ENCODE measurements at regions not wholly inside any gene's neighbourhood (a gene's known extent, or its start where the extent isn't known, plus 50 kb on each side); places are given as distances from the start of the nearest gene placed in this dataset.
"Not testable (repeated sequence)": the region's sequence is repeated elsewhere in the genome, so short reads cannot be mapped to it uniquely, and the experiment has no call there.

DNA sequence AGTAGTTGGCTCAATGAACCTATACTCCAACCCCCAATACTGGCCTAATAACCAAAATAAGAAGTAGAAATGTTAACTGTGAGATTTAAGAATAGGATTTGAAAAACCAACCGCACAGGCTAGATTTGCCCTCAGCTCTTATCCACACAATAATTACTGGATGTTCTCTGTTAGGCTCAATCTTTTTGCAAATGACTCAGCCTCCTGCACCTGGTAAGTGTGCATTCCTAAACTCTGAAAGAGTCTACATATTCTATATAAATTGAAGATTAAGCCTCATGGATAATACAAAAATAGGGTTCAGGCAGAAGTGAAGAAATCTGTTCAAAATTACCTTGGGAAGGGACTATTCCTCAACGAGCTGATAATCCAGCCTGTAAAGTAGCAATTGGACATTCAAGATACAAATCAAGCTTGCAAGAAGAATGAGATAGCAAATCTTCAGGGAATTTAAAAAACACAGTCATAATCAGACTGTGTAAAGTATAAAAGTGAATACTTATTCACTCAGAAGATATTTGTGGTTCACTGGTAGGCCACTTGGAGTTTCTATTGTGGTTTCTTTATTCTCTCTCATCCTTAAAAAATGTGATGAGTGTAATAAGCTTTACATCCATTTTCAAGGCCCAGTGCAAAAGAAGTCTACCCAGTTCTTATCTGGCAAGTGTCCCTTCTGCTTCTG lies 931.9 kb upstream of the SOX9 start:
- WGBS, result 90% methylated on average over 2 of the region's 2 CpGs
- no peak overlapping the region for H3K4me3 ChIP-seq (ENCODE audit: low read length in 2 of 2)
- no peaks in the 10 kb centered on the region for H3K4me1 ChIP-seq (ENCODE audit: control insufficient read depth in 2 of 2, insufficient read depth in 2 of 2, low read length in 2 of 2)
- H3K27ac ChIP-seq (ENCODE audit: low read depth in 1 of 2, low read length in 1 of 2), result no peak overlapping the region
- H3K9me3 ChIP-seq (ENCODE audit: control insufficient read depth in 2 of 2, insufficient read depth in 1 of 2, low read length in 1 of 2), result no peaks in the 10 kb centered on the region
- no peaks in the 10 kb centered on the region for H3K27me3 ChIP-seq (ENCODE audit: control insufficient read depth in 2 of 2, insufficient read depth in 1 of 2, low read length in 1 of 2)
- H3K36me3 ChIP-seq (ENCODE audit: control insufficient read depth in 2 of 2, insufficient read depth in 2 of 2, low read length in 1 of 2), result no peaks in the 10 kb centered on the region
- no peak for DNase-seq (ENCODE audit: low read depth in 6 of 9, low spot score in 9 of 9)

GRCh38 chr17:71189493-71189831 lies 931.4 kb upstream of the SOX9 start:
- DNase-seq (ENCODE audit: low read depth in 6 of 9, low spot score in 9 of 9), result no peak
- no peaks in the 10 kb centered on the region for H3K4me1 ChIP-seq (ENCODE audit: control insufficient read depth in 2 of 2, insufficient read depth in 2 of 2, low read length in 2 of 2)
- WGBS, result 88% methylated on average over 4 of the region's 4 CpGs
- no peak overlapping the region for H3K4me3 ChIP-seq (ENCODE audit: low read length in 2 of 2)
- no peaks in the 10 kb centered on the region for H3K9me3 ChIP-seq (ENCODE audit: control insufficient read depth in 2 of 2, insufficient read depth in 1 of 2, low read length in 1 of 2)
- no peaks in the 10 kb centered on the region for H3K36me3 ChIP-seq (ENCODE audit: control insufficient read depth in 2 of 2, insufficient read depth in 2 of 2, low read length in 1 of 2)
- no peaks in the 10 kb centered on the region for H3K27me3 ChIP-seq (ENCODE audit: control insufficient read depth in 2 of 2, insufficient read depth in 1 of 2, low read length in 1 of 2)
- H3K27ac ChIP-seq (ENCODE audit: low read depth in 1 of 2, low read length in 1 of 2), result no peak overlapping the region

GRCh38 chr17:71192039-71192555 lies 928.7 kb upstream of the SOX9 start:
- WGBS, result 95% methylated on average over 2 of the region's 2 CpGs
- Histone ChIP-seq H3K4me1 (ENCODE audit: control insufficient read depth in 2 of 2, insufficient read depth in 2 of 2, low read length in 2 of 2) (no peaks in the 10 kb centered on the region), H3K36me3 (ENCODE audit: control insufficient read depth in 2 of 2, insufficient read depth in 2 of 2, low read length in 1 of 2) (no peaks in the 10 kb centered on the region), H3K27me3 (ENCODE audit: control insufficient read depth in 2 of 2, insufficient read depth in 1 of 2, low read length in 1 of 2) (no peaks in the 10 kb centered on the region), H3K27ac (ENCODE audit: low read depth in 1 of 2, low read length in 1 of 2) (no peak overlapping the region), H3K4me3 (ENCODE audit: low read length in 2 of 2) (no peak overlapping the region), H3K9me3 (ENCODE audit: control insufficient read depth in 2 of 2, insufficient read depth in 1 of 2, low read length in 1 of 2) (no peaks in the 10 kb centered on the region)
- DNase-seq (ENCODE audit: low read depth in 6 of 9, low spot score in 9 of 9), result no peak

GRCh38 chr17:71192848-71193247 lies 928.0 kb upstream of the SOX9 start:
- Histone ChIP-seq H3K27ac (ENCODE audit: low read depth in 1 of 2, low read length in 1 of 2) (no peak overlapping the region), H3K27me3 (ENCODE audit: control insufficient read depth in 2 of 2, insufficient read depth in 1 of 2, low read length in 1 of 2) (no peaks in the 10 kb centered on the region), H3K9me3 (ENCODE audit: control insufficient read depth in 2 of 2, insufficient read depth in 1 of 2, low read length in 1 of 2) (no peaks in the 10 kb centered on the region), H3K36me3 (ENCODE audit: control insufficient read depth in 2 of 2, insufficient read depth in 2 of 2, low read length in 1 of 2) (no peaks in the 10 kb centered on the region), H3K4me1 (ENCODE audit: control insufficient read depth in 2 of 2, insufficient read depth in 2 of 2, low read length in 2 of 2) (no peaks in the 10 kb centered on the region), H3K4me3 (ENCODE audit: low read length in 2 of 2) (no peak overlapping the region)
- DNase-seq (ENCODE audit: low read depth in 6 of 9, low spot score in 9 of 9), result no peak
- WGBS, result 88% methylated on average over 2 of the region's 2 CpGs

DNA sequence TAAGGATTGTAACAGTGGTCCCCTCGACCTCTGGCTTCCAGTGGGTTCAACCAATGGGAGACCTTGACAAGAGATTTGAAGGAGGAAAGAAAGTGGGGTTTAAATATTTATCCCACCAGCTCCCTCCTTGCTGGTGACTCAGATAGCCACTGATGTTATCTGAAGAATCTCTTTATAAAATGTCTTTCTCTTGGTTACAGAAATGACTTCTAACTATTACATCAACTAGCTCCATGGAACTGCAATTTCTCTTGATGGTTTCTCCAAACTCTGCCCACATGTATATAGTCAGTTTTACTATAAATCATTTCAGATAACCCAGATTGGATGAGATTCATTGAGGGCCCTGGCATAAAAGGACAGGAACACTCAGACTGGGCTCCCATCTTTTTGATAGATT lies 920.2 kb upstream of the SOX9 start:
- 25% methylated on average over 1 of the region's 1 CpG for WGBS
- DNase-seq (ENCODE audit: low read depth in 6 of 9, low spot score in 9 of 9), result no peak
- H3K4me3 ChIP-seq (ENCODE audit: low read length in 2 of 2), result no peak overlapping the region
- H3K27me3 ChIP-seq (ENCODE audit: control insufficient read depth in 2 of 2, insufficient read depth in 1 of 2, low read length in 1 of 2), result no peaks in the 10 kb centered on the region
- H3K27ac ChIP-seq (ENCODE audit: low read depth in 1 of 2, low read length in 1 of 2), result no peak overlapping the region
- H3K9me3 ChIP-seq (ENCODE audit: control insufficient read depth in 2 of 2, insufficient read depth in 1 of 2, low read length in 1 of 2), result peaks cover 0 to 1% of the 10 kb centered on the region in 2 donors
- H3K36me3 ChIP-seq (ENCODE audit: control insufficient read depth in 2 of 2, insufficient read depth in 2 of 2, low read length in 1 of 2), result no peaks in the 10 kb centered on the region
- no peaks in the 10 kb centered on the region for H3K4me1 ChIP-seq (ENCODE audit: control insufficient read depth in 2 of 2, insufficient read depth in 2 of 2, low read length in 2 of 2)

- no peaks in the 10 kb centered on the region for H3K27me3 ChIP-seq (ENCODE audit: control insufficient read depth in 2 of 2, insufficient read depth in 1 of 2, low read length in 1 of 2)
- DNase-seq (ENCODE audit: low read depth in 6 of 9, low spot score in 9 of 9), result no peak
- 90% methylated on average over 2 of the region's 2 CpGs for WGBS
- peaks cover 0 to 1% of the 10 kb centered on the region in 2 donors for H3K9me3 ChIP-seq (ENCODE audit: control insufficient read depth in 2 of 2, insufficient read depth in 1 of 2, low read length in 1 of 2)
- no peak overlapping the region for H3K27ac ChIP-seq (ENCODE audit: low read depth in 1 of 2, low read length in 1 of 2)
- no peaks in the 10 kb centered on the region for H3K36me3 ChIP-seq (ENCODE audit: control insufficient read depth in 2 of 2, insufficient read depth in 2 of 2, low read length in 1 of 2)
- no peaks in the 10 kb centered on the region for H3K4me1 ChIP-seq (ENCODE audit: control insufficient read depth in 2 of 2, insufficient read depth in 2 of 2, low read length in 2 of 2)
- H3K4me3 ChIP-seq (ENCODE audit: low read length in 2 of 2), result no peak overlapping the region
Observed at GRCh38 chr17:71201639-71202038, 919.2 kb upstream of the SOX9 start.

- Histone ChIP-seq H3K9me3 (ENCODE audit: control insufficient read depth in 2 of 2, insufficient read depth in 1 of 2, low read length in 1 of 2) (peaks cover 0 to 1% of the 10 kb centered on the region in 2 donors), H3K4me1 (ENCODE audit: control insufficient read depth in 2 of 2, insufficient read depth in 2 of 2, low read length in 2 of 2) (no peaks in the 10 kb centered on the region), H3K4me3 (ENCODE audit: low read length in 2 of 2) (no peak overlapping the region), H3K36me3 (ENCODE audit: control insufficient read depth in 2 of 2, insufficient read depth in 2 of 2, low read length in 1 of 2) (no peaks in the 10 kb centered on the region), H3K27me3 (ENCODE audit: control insufficient read depth in 2 of 2, insufficient read depth in 1 of 2, low read length in 1 of 2) (no peaks in the 10 kb centered on the region), H3K27ac (ENCODE audit: low read depth in 1 of 2, low read length in 1 of 2) (no peak overlapping the region)
- DNase-seq (ENCODE audit: low read depth in 6 of 9, low spot score in 9 of 9), result no peak
- 96% methylated on average over 2 of the region's 2 CpGs for WGBS
Observed at GRCh38 chr17:71202449-71202848, 918.4 kb upstream of the SOX9 start.

DNA sequence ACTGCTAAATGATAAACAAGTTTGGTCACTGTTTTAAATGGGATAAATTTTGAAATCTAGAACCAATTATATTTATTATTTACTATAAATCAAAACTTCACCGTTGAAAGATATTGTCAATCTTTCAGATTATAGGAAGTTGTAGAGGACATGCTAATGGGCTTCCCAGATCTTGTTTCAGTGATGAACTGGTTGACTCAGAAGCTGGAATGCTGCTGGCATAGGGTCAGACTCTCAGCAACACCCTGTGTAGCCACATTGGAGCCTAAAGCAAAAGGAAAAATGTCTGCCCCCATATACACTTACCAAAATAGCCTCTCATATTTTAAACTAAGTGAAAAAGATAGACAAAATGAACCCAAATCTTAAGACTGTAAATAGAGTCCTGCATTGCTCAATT lies 916.9 kb upstream of the SOX9 start:
- H3K27me3 ChIP-seq (ENCODE audit: control insufficient read depth in 2 of 2, insufficient read depth in 1 of 2, low read length in 1 of 2), result no peaks in the 10 kb centered on the region
- H3K9me3 ChIP-seq (ENCODE audit: control insufficient read depth in 2 of 2, insufficient read depth in 1 of 2, low read length in 1 of 2), result peaks cover 0 to 1% of the 10 kb centered on the region in 2 donors
- H3K27ac ChIP-seq (ENCODE audit: low read depth in 1 of 2, low read length in 1 of 2), result no peak overlapping the region
- no peak overlapping the region for H3K4me3 ChIP-seq (ENCODE audit: low read length in 2 of 2)
- H3K36me3 ChIP-seq (ENCODE audit: control insufficient read depth in 2 of 2, insufficient read depth in 2 of 2, low read length in 1 of 2), result no peaks in the 10 kb centered on the region
- no peaks in the 10 kb centered on the region for H3K4me1 ChIP-seq (ENCODE audit: control insufficient read depth in 2 of 2, insufficient read depth in 2 of 2, low read length in 2 of 2)
- 94% methylated on average over 1 of the region's 1 CpG for WGBS
- no peak for DNase-seq (ENCODE audit: low read depth in 6 of 9, low spot score in 9 of 9)

- not testable (repeated sequence) for H3K36me3 ChIP-seq (ENCODE audit: control insufficient read depth in 2 of 2, insufficient read depth in 2 of 2, low read length in 1 of 2); H3K4me1 ChIP-seq (ENCODE audit: control insufficient read depth in 2 of 2, insufficient read depth in 2 of 2, low read length in 2 of 2); H3K4me3 ChIP-seq (ENCODE audit: low read length in 2 of 2); DNase-seq (ENCODE audit: low read depth in 6 of 9, low spot score in 9 of 9); H3K9me3 ChIP-seq (ENCODE audit: control insufficient read depth in 2 of 2, insufficient read depth in 1 of 2, low read length in 1 of 2); H3K27me3 ChIP-seq (ENCODE audit: control insufficient read depth in 2 of 2, insufficient read depth in 1 of 2, low read length in 1 of 2); H3K27ac ChIP-seq (ENCODE audit: low read depth in 1 of 2, low read length in 1 of 2)
- 94% methylated on average over 3 of the region's 5 CpGs for WGBS
Observed at GRCh38 chr17:71205951-71206350, 914.9 kb upstream of the SOX9 start.
